ENCODE measurements at regions not wholly inside any gene's neighbourhood (a gene's known extent, or its start where the extent isn't known, plus 50 kb on each side); places are given as distances from the start of the nearest gene placed in this dataset.

DNA sequence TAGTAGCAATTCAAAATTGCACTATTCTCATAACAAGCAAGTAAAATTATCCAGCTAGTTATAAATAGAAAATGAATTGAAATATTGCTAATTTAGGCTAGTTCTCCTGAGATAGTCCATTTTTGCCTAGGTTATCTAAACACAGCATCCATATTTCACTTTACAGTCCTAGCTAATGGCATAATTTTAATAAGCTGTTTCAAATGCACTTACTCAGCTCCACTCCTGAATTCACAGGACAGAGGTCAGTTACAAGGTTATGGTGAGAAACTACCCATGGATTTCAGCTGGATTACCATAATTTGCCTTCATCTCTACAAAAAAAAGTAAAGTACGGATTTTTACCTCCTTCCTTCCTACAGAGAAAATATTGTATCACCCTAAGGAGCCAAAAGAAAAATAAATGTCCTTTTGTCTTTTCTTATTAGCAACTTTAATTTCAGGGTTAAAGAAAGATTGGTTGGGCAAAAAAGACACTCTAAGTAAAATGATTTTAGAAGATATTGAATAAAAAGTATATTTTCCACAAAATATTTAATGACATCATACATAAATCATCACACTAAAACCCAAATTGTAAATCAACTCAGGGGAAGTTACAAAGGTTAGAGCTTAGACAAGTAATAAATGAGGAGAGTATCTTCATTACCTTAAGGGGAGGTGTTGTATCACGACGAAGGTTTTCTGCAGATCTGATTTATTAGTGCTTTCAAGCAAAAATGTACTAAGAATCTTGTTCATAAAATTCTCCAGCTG, 377.4 kb downstream of the C12orf50 start:
- TF ChIP-seq, protein P1, sequence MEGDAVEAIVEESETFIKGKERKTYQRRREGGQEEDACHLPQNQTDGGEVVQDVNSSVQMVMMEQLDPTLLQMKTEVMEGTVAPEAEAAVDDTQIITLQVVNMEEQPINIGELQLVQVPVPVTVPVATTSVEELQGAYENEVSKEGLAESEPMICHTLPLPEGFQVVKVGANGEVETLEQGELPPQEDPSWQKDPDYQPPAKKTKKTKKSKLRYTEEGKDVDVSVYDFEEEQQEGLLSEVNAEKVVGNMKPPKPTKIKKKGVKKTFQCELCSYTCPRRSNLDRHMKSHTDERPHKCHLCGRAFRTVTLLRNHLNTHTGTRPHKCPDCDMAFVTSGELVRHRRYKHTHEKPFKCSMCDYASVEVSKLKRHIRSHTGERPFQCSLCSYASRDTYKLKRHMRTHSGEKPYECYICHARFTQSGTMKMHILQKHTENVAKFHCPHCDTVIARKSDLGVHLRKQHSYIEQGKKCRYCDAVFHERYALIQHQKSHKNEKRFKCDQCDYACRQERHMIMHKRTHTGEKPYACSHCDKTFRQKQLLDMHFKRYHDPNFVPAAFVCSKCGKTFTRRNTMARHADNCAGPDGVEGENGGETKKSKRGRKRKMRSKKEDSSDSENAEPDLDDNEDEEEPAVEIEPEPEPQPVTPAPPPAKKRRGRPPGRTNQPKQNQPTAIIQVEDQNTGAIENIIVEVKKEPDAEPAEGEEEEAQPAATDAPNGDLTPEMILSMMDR (IDR thresholded peaks at IDR 0.05; ENCODE audit: extremely low read depth, missing control alignments) = no peak
- no peak for DNase-seq (ENCODE audit: low spot score)

GRCh38 chr12:87642245-87642644, 387.0 kb downstream of the C12orf50 start:
- DNase-seq (ENCODE audit: low spot score) = no peak
- TF ChIP-seq, protein P1 (IDR thresholded peaks at IDR 0.05; ENCODE audit: extremely low read depth, missing control alignments) = no peak

DNA sequence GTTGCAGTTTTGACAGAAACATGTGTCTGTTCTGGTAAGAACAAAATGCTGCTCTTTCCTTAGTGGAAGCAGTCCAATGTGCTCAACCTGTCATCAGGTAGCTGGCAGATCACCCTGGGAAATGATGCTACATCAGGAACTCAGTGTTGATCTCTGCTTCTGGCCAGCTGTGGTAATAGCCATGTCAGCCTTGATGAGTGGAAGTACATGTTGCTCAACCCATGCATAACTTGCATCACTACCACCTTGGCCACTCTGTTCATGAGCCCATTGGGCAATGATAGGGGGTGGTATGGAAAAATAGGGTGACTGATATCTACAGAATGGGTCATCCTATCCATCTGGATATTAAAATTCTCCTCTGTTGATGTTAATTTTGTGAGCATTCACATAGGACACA, 411.0 kb downstream of the C12orf50 start:
- no peak for DNase-seq (ENCODE audit: low spot score)
- TF ChIP-seq, protein P1 (IDR thresholded peaks at IDR 0.05; ENCODE audit: extremely low read depth, missing control alignments) = no peak

- TF ChIP-seq, protein P1 (IDR thresholded peaks at IDR 0.05; ENCODE audit: extremely low read depth, missing control alignments) = no peak
- DNase-seq (ENCODE audit: low spot score) = no peak
Observed at GRCh38 chr12:87612996-87613395, 416.2 kb downstream of the C12orf50 start.

- TF ChIP-seq, protein P1 (IDR thresholded peaks at IDR 0.05; ENCODE audit: extremely low read depth, missing control alignments) = no peak
- no peak for DNase-seq (ENCODE audit: low spot score)
Observed at GRCh38 chr12:87608321-87608720, 420.9 kb downstream of the C12orf50 start.

DNA sequence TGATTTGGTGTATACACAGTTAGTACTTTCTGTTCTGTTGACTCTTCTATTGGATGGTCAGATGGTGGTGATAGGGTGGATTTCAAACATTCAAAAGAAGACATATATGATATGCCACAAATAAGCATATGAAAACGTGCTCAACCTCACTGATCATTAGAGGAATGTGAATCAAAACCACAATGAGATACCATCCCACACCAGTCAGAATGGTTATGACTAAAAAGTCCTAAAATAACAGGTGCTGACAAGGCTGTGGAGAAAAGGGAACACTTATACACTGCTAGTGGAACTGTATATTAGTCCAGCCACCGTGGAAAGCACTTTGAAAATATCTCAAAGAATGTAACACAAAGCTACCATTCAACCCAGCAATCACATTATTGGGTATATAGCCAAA, 425.5 kb downstream of the C12orf50 start:
- TF ChIP-seq, protein P1 (IDR thresholded peaks at IDR 0.05; ENCODE audit: extremely low read depth, missing control alignments) = no peak

DNA sequence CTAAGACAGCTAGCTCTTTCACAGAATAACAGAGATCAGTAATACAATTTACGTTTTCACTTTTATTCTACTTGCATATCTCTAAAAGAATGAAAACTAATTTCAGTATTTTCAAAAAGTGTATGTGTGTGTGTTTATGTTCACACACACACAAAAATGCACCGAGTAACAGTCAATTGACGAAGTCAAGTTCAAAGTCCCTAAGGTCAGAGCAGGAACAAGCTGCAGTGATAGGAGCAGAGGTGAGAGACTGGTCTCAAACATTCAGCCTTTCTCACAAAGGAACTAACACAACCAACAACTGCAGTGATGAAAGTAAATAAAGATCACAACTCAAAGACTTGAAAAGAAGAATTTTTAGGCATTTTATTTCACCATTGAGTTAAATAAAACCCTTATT, 429.7 kb downstream of the C12orf50 start:
- no peak for DNase-seq (ENCODE audit: low spot score)
- TF ChIP-seq, protein P1 (IDR thresholded peaks at IDR 0.05; ENCODE audit: extremely low read depth, missing control alignments) = no peak

More for the DNA sequence above, 425.5 kb downstream of the C12orf50 start:
- no peak for DNase-seq (ENCODE audit: low spot score)

Data from GM20000 (cell line).